ENCODE measurements at regions not wholly inside any gene's neighbourhood (a gene's known extent, or its start where the extent isn't known, plus 50 kb on each side); places are given as distances from the start of the nearest gene placed in this dataset.

DNA sequence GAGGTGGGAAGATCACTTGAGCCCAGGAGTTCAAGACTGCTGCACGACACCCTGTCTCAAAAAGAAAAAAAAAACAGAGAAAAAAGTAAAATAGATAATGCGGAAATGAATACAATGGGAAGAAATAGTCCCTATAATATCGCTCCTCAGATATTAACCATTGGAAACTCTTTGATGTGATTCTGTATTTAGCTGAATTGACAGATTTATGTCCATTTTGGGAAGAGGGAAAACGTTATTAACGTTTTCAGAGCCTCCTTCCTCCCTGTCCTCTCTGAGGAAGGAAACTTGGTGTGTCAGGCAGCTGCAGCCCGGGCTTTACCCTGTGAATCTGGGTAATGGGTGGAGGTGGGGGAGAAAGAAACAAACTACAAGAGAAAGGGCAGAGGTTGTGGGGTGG, 61.6 kb upstream of the ECE1 start:
- TF ChIP-seq CTCF (IDR thresholded peaks at IDR 0.05) (no peak), POLR2A (IDR thresholded peaks at IDR 0.05) (no peak)

All from heart left ventricle (tissue), 13 donors.